A673 (cell line): ENCODE measurements at regions not wholly inside any gene's neighbourhood (a gene's known extent, or its start where the extent isn't known, plus 50 kb on each side); places are given as distances from the start of the nearest gene placed in this dataset.

Experiments
- BruUV-seq: library from RNA; stranded (reverse); fragments of 400-500 nt; replicated peaks from 2 replicates; lab custom pipeline; 2021; lab: Mats Ljungman, UMichigan
- CTCF ChIA-PET: fragments of 300-600 bp; sonication (Branson Sonifier 250); formaldehyde crosslinking; loops from one replicate; lab custom pipeline; 2022; ENCODE audit warnings: antibody characterized with exemption; lab: Charles Lee
- POLR2A ChIA-PET: fragments of 300-600 bp; sonication (Branson Sonifier 250); formaldehyde crosslinking; loops from one replicate; lab custom pipeline; 2022; ENCODE audit warnings: antibody characterized with exemption; ENCODE audit not compliant: low non-redundant PET; lab: Charles Lee
- DNase-seq: peaks from one replicate; pipeline ENCODE4 v3.0.0-alpha.2; 2015; ENCODE audit warnings: low spot score
- H3K27ac ChIP-seq: fragments of 200-600 bp; sonication (generic); 2 replicates; pipeline ENCODE4 v1.5.1; 2016; ENCODE audit warnings: mixed run types, low read depth, mild to moderate bottlenecking, mixed read lengths, antibody characterized with exemption, low read length; ENCODE audit not compliant: poor library complexity, severe bottlenecking
- H3K27me3 ChIP-seq: fragments of 200-600 bp; sonication (generic); replicated peaks from 2 replicates; pipeline ENCODE4 v1.6.1; 2017; ENCODE audit warnings: mixed run types, low read depth, mild to moderate bottlenecking, mixed read lengths, antibody characterized with exemption, low read length; ENCODE audit not compliant: insufficient read depth, poor library complexity
- H3K36me3 ChIP-seq: fragments of 200-600 bp; sonication (generic); 2 replicates; pipeline ENCODE4 v1.6.1; 2016; ENCODE audit warnings: mixed run types, mild to moderate bottlenecking, mixed read lengths, antibody characterized with exemption, low read length; ENCODE audit not compliant: insufficient read depth, poor library complexity, severe bottlenecking
- H3K4me1 ChIP-seq: fragments of 200-600 bp; sonication (generic); 2 replicates; pipeline ENCODE4 v1.6.1; 2017; ENCODE audit warnings: mixed run types, mild to moderate bottlenecking, mixed read lengths, antibody characterized with exemption, low read length; ENCODE audit not compliant: insufficient read depth, poor library complexity, severe bottlenecking
- H3K4me3 ChIP-seq: fragments of 200-600 bp; sonication (generic); 2 replicates; pipeline ENCODE4 v1.5.1; 2016; ENCODE audit warnings: low read depth, mixed run types, mild to moderate bottlenecking, mixed read lengths, low read length; ENCODE audit not compliant: poor library complexity, severe bottlenecking
- H3K9me3 ChIP-seq: fragments of 200-600 bp; sonication (generic); 2 replicates; pipeline ENCODE4 v1.6.1; 2016; ENCODE audit warnings: mixed run types, low read depth, mild to moderate bottlenecking, mixed read lengths, antibody characterized with exemption, low read length; ENCODE audit not compliant: poor library complexity, severe bottlenecking
- EZH2 ChIP-seq: fragments of 200-600 bp; sonication (generic); IDR thresholded peaks from 2 replicates; pipeline ENCODE4 v1.6.1; 2017; ENCODE audit warnings: borderline replicate concordance, low read depth, mild to moderate bottlenecking, mixed read lengths, antibody characterized with exemption, low read length; ENCODE audit not compliant: poor library complexity, severe bottlenecking
- intact Hi-C: fragments of 100-400 bp; cut with micrococcal nuclease; formaldehyde crosslinking; loops from one replicate; pipeline ENCODE4 v1.10.0; 2022; ENCODE audit not compliant: unreplicated experiment
- TF ChIP-seq, protein P1 (sequence below): fragments of 300-800, 200-600 bp; sonication (generic); conservative IDR thresholded peaks from 2 replicates; pipeline ENCODE4 v1.5.1; 2017; ENCODE audit warnings: low read depth, mild to moderate bottlenecking, antibody characterized with exemption, low read length, moderate library complexity, mixed read lengths

DNA sequence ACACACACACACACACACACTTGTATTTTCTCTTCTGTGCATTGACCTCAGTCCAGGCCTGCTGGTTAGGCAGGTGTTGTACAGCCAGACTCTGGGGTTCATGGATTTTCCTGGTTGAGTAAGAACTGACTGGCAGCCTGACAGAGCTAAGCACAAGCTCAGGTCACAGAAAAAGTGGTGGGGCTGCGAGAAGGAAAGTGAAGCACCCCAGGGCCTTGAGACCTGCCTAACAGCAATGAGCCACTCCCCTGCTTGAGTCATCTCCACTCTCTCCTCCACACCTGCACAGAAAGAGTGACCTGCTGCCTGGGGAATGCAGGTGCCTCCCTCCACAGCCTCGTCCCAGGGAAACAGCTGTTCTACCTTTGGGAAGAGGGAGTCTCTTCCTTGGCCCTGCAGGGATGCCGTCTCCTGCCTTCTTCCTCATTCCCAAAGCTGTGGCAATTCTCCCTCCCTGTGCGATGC is 91.4 kb upstream of the LGALSL start:
- BruUV-seq, result no TSS peak
- DNase-seq, result no peak
- POLR2A ChIA-PET, result no interaction called here
- H3K9me3 ChIP-seq, result no peaks in the 10 kb centered on the region
- H3K4me1 ChIP-seq, result no peaks in the 10 kb centered on the region
- no peaks in the 10 kb centered on the region for H3K36me3 ChIP-seq
- no peak overlapping the region for H3K27ac ChIP-seq
- no peak overlapping the region for H3K4me3 ChIP-seq
- CTCF ChIA-PET, result no interaction called here
- intact Hi-C loops, result no loop called here
- H3K27me3 ChIP-seq, result no peaks in the 10 kb centered on the region
- TF ChIP-seq EZH2, result no peak
- TF ChIP-seq, protein P1, sequence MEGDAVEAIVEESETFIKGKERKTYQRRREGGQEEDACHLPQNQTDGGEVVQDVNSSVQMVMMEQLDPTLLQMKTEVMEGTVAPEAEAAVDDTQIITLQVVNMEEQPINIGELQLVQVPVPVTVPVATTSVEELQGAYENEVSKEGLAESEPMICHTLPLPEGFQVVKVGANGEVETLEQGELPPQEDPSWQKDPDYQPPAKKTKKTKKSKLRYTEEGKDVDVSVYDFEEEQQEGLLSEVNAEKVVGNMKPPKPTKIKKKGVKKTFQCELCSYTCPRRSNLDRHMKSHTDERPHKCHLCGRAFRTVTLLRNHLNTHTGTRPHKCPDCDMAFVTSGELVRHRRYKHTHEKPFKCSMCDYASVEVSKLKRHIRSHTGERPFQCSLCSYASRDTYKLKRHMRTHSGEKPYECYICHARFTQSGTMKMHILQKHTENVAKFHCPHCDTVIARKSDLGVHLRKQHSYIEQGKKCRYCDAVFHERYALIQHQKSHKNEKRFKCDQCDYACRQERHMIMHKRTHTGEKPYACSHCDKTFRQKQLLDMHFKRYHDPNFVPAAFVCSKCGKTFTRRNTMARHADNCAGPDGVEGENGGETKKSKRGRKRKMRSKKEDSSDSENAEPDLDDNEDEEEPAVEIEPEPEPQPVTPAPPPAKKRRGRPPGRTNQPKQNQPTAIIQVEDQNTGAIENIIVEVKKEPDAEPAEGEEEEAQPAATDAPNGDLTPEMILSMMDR, result no peak

DNA sequence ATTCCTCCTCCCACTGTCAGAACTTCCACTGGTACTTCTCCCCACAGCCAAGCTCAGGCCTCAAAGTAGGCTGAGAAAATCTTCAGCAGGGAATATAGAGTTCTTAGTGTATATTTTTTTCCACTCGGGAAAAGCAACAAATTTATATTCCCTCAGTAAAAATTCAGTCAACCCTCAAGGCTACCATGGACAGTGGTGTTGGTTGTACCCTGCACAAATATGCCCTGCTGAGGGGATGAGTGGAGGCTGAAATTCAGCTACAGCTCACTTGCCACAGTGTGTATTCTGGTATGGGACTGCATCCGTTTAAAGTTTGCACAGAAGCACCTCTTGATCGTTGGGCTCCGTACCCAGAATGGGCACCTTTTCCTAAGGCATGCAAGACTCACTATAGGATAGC is 90.8 kb upstream of the LGALSL start:
- DNase-seq, result no peak
- intact Hi-C loops, result no loop called here
- TF ChIP-seq EZH2, result no peak
- TF ChIP-seq, protein P1, result no peak
- Histone ChIP-seq H3K9me3 (no peaks in the 10 kb centered on the region), H3K27me3 (peaks cover 3% of the 10 kb centered on the region), H3K4me3 (no peak overlapping the region), H3K36me3 (no peaks in the 10 kb centered on the region), H3K4me1 (no peaks in the 10 kb centered on the region), H3K27ac (no peak overlapping the region)
- CTCF ChIA-PET, result no interaction called here
- BruUV-seq, result no TSS peak
- POLR2A ChIA-PET, result no interaction called here

DNA sequence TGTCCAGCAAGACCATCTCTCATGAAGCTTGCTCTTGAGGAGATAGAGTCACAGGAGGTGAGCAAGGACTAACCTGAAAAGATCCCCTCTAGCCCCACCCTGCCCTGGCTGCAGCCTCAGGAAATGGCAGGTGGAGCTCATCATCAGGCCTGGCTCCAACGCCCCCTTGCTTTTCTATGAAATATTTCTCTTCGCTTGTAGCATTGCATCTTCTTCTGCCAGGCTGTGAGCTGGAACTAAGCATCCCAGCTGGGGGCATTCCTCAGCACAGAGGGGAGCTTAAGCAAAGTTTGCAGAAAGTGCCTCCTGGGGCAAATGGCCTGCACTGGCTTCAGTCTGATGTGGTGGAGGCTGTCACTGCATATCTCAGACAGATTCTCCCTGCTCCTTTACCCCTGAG is 90.1 kb upstream of the LGALSL start:
- no peaks in the 10 kb centered on the region for H3K9me3 ChIP-seq
- H3K4me1 ChIP-seq, result no peaks in the 10 kb centered on the region
- BruUV-seq, result no TSS peak
- H3K36me3 ChIP-seq, result no peaks in the 10 kb centered on the region
- intact Hi-C loops, result no loop called here
- no peak for TF ChIP-seq EZH2
- TF ChIP-seq, protein P1, result no peak
- ChIA-PET POLR2A (no interaction called here), CTCF (no interaction called here)
- peak; percentile 56 for DNase-seq
- no peak overlapping the region for H3K4me3 ChIP-seq
- peaks cover 3% of the 10 kb centered on the region for H3K27me3 ChIP-seq
- H3K27ac ChIP-seq, result no peak overlapping the region
